ENCODE measurements at regions not wholly inside any gene's neighbourhood (a gene's known extent, or its start where the extent isn't known, plus 50 kb on each side); places are given as distances from the start of the nearest gene placed in this dataset.

GRCh38 chr1:68320349-68320748, 88.0 kb upstream of the WLS start:
- TF ChIP-seq, protein P1, sequence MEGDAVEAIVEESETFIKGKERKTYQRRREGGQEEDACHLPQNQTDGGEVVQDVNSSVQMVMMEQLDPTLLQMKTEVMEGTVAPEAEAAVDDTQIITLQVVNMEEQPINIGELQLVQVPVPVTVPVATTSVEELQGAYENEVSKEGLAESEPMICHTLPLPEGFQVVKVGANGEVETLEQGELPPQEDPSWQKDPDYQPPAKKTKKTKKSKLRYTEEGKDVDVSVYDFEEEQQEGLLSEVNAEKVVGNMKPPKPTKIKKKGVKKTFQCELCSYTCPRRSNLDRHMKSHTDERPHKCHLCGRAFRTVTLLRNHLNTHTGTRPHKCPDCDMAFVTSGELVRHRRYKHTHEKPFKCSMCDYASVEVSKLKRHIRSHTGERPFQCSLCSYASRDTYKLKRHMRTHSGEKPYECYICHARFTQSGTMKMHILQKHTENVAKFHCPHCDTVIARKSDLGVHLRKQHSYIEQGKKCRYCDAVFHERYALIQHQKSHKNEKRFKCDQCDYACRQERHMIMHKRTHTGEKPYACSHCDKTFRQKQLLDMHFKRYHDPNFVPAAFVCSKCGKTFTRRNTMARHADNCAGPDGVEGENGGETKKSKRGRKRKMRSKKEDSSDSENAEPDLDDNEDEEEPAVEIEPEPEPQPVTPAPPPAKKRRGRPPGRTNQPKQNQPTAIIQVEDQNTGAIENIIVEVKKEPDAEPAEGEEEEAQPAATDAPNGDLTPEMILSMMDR (IDR thresholded peaks at IDR 0.05) = no peak
- no peak for TF ChIP-seq POLR2A (IDR thresholded peaks at IDR 0.05)

All from right lobe of liver (tissue), 4 donors.